DMS 273 (cell line): ENCODE measurements at regions not wholly inside any gene's neighbourhood (a gene's known extent, or its start where the extent isn't known, plus 50 kb on each side); places are given as distances from the start of the nearest gene placed in this dataset.

Source experiments
- DNase-seq: peaks from one replicate; lab custom pipeline; 2025; ENCODE audit not compliant: unreplicated experiment; lab: John Stamatoyannopoulos, UW

GRCh38 chr14:80446356-80446755 is 235.1 kb upstream of the DIO2 start:
- no peak for DNase-seq

- no peak for DNase-seq
These were observed 234.3 kb upstream of the DIO2 start for GRCh38 chr14:80445605-80446004.

GRCh38 chr14:80434574-80435321 is 223.4 kb upstream of the DIO2 start:
- no peak for DNase-seq

- DNase-seq = no peak
These were observed 222.5 kb upstream of the DIO2 start for GRCh38 chr14:80433811-80434210.

- no peak for DNase-seq
These were observed 217.4 kb upstream of the DIO2 start for GRCh38 chr14:80428671-80429070.

- DNase-seq = no peak
These were observed 216.9 kb upstream of the DIO2 start for GRCh38 chr14:80428171-80428570.

GRCh38 chr14:80427101-80427500 is 215.8 kb upstream of the DIO2 start:
- no peak for DNase-seq

- DNase-seq = no peak
These were observed 215.4 kb upstream of the DIO2 start for GRCh38 chr14:80426683-80427082.

GRCh38 chr14:80425686-80426085 is 214.4 kb upstream of the DIO2 start:
- DNase-seq = no peak

GRCh38 chr14:80419769-80420168 is 208.5 kb upstream of the DIO2 start:
- DNase-seq = no peak

- no peak for DNase-seq
These were observed 208.0 kb upstream of the DIO2 start for GRCh38 chr14:80419345-80419744.

GRCh38 chr14:80415636-80416035 is 204.3 kb upstream of the DIO2 start:
- DNase-seq = no peak

- no peak for DNase-seq
These were observed 202.8 kb upstream of the DIO2 start for GRCh38 chr14:80414080-80414479.

- no peak for DNase-seq
These were observed 193.1 kb upstream of the DIO2 start for GRCh38 chr14:80404413-80404812.

- DNase-seq = no peak
These were observed 191.7 kb upstream of the DIO2 start for GRCh38 chr14:80403036-80403435.

- no peak for DNase-seq
These were observed 183.7 kb upstream of the DIO2 start for GRCh38 chr14:80395031-80395430.

- DNase-seq = no peak
These were observed 182.5 kb upstream of the DIO2 start for GRCh38 chr14:80393766-80394165.

- DNase-seq = no peak
These were observed 179.6 kb upstream of the DIO2 start for GRCh38 chr14:80390906-80391305.

GRCh38 chr14:80388980-80389711 is 177.8 kb upstream of the DIO2 start:
- DNase-seq = no peak

- no peak for DNase-seq
These were observed 176.3 kb upstream of the DIO2 start for GRCh38 chr14:80387563-80387981.

GRCh38 chr14:80385336-80385735 is 174.0 kb upstream of the DIO2 start:
- DNase-seq = no peak

- DNase-seq = no peak
These were observed 171.9 kb upstream of the DIO2 start for GRCh38 chr14:80383223-80383622.
